GM23338 (cell line): ENCODE measurements at regions not wholly inside any gene's neighbourhood (a gene's known extent, or its start where the extent isn't known, plus 50 kb on each side); places are given as distances from the start of the nearest gene placed in this dataset.

ENCODE experiments used
- CTCF ChIP-seq, 2 experiments: fragments of 200-600 bp in 1 of 2; sonication (generic) in 1 of 2; conservative IDR thresholded peaks; 2 replicates each; pipeline versions ENCODE4 v1.5.1 to v1.6.1; 2016 to 2017; ENCODE audit warnings: antibody characterized with exemption in 2 of 2, low read depth in 2 of 2, mild to moderate bottlenecking in 2 of 2, moderate library complexity in 1 of 2
- POLR2AphosphoS5 ChIP-seq: IDR thresholded peaks from 2 replicates; pipeline ENCODE4 v1.6.1; 2016; ENCODE audit warnings: antibody characterized with exemption, low read depth

GRCh38 chr2:175744000-175744399, 258.1 kb downstream of the LNPK start:
- TF ChIP-seq CTCF (conservative IDR thresholded peaks at IDR 0.05; ENCODE audit: low read depth in 2 of 2) = no peak
- no peak for TF ChIP-seq POLR2AphosphoS5
